ENCODE measurements at regions not wholly inside any gene's neighbourhood (a gene's known extent, or its start where the extent isn't known, plus 50 kb on each side); places are given as distances from the start of the nearest gene placed in this dataset.

GRCh38 chr2:3102081-3102921, 275.3 kb downstream of the EIPR1 start:
- no peak overlapping the region for H2AFZ ChIP-seq (ENCODE audit: low read length)
- H3K23me2 ChIP-seq (ENCODE audit: low read depth, low read length) = no peaks in the 10 kb centered on the region
- no peak overlapping the region for H2AK5ac ChIP-seq (ENCODE audit: low read depth, low read length)
- FAIRE-seq = no peak
- no peak overlapping the region for H3K9ac ChIP-seq (replicated peaks in 1 of 4; ENCODE audit: extremely low read depth in 1 of 4, low read depth in 3 of 4, low read length in 3 of 4)
- no peaks in the 10 kb centered on the region for H3K79me2 ChIP-seq (ENCODE audit: control insufficient read depth in 1 of 2, insufficient read depth in 2 of 2, low read length in 2 of 2)
- H4K20me1 ChIP-seq (replicated peaks in 1 of 2; ENCODE audit: control insufficient read depth in 1 of 2, insufficient read depth in 2 of 2, low read length in 2 of 2) = no peaks in the 10 kb centered on the region
- POLR2A ChIA-PET (ENCODE audit: partially characterized antibody) = no interaction called here
- H3K9me3 ChIP-seq (ENCODE audit: insufficient read depth in 2 of 2, low read depth in 1 of 2, low read length in 1 of 2) = no peaks in the 10 kb centered on the region
- WGBS, 2 experiments (ENCODE audit: extremely low coverage in 1 of 2, insufficient coverage in 1 of 2, insufficient read length in 1 of 2, insufficient replicate concordance in 2 of 2, low coverage in 1 of 2, low lambda C conversion rate in 2 of 2, missing lambda C conversion rate in 1 of 2) = 96% methylated on average over 30 of the region's 30 CpGs; no CpG with 5 or more reads in 1 of the 2 experiments
- H4K91ac ChIP-seq (replicated peaks; ENCODE audit: insufficient read length, low read length) = no peak overlapping the region
- no peaks in the 10 kb centered on the region for H3K79me1 ChIP-seq (ENCODE audit: low read depth, low read length)
- H2BK5ac ChIP-seq (ENCODE audit: low read depth, low read length) = no peak overlapping the region
- 0 out of 2 replicates have a peak overlapping the region, but pooled peaks have one; percentile 3 for H2BK12ac ChIP-seq (ENCODE audit: low read depth, low read length)
- no peak overlapping the region for H3K56ac ChIP-seq (replicated peaks; ENCODE audit: insufficient read length, low read depth, low read length)
- CTCF ChIA-PET (ENCODE audit: partially characterized antibody) = interaction anchor here (0.5 to 1.0 kb wide), 2 partner anchors 67 to 75 kb away, joined by 3 to 4 read pairs; no protein-coding TSS in a partner anchor
- no peaks in the 10 kb centered on the region for H3K36me3 ChIP-seq (ENCODE audit: control insufficient read depth in 2 of 4, insufficient read depth in 4 of 4, low read length in 3 of 4)
- H2BK20ac ChIP-seq (ENCODE audit: low read length) = no peak overlapping the region
- H3K4me2 ChIP-seq (ENCODE audit: insufficient read depth in 1 of 2, low read depth in 2 of 2, low read length in 2 of 2) = no peak overlapping the region
- H4K8ac ChIP-seq (ENCODE audit: extremely low read depth, insufficient read depth, low read length) = peak overlapping the region; percentile 79
- H3K4ac ChIP-seq (replicated peaks; ENCODE audit: insufficient read length, low read depth, low read length) = no peak overlapping the region
- TF ChIP-seq SAP30 (IDR thresholded peaks at IDR 0.05; ENCODE audit: insufficient read depth, insufficient replicate concordance, low read length) (no peak), CEBPB (IDR thresholded peaks at IDR 0.05; ENCODE audit: low read depth, low read length) (no peak), BCL11A (IDR thresholded peaks at IDR 0.05; ENCODE audit: low read depth in 2 of 2, low read length in 2 of 2) (no peak), EGR1 (IDR thresholded peaks at IDR 0.05; ENCODE audit: borderline replicate concordance, low read depth, low read length) (no peak), GABPA (IDR thresholded peaks at IDR 0.05; ENCODE audit: borderline replicate concordance, insufficient read depth, low read length) (no peak), RNF2 (IDR thresholded peaks at IDR 0.05; ENCODE audit: borderline replicate concordance, low read depth, low read length, missing control alignments, poor library complexity, severe bottlenecking) (no peak), BACH1 (IDR thresholded peaks at IDR 0.05; ENCODE audit: low read length) (no peak)
- H3K18ac ChIP-seq (ENCODE audit: extremely low read depth, low read length) = no peak overlapping the region
- H2BK120ac ChIP-seq (replicated peaks; ENCODE audit: low read depth, low read length) = no peak overlapping the region
- H2BK15ac ChIP-seq (ENCODE audit: low read length) = no peak overlapping the region
- no peak for DNase-seq (ENCODE audit: low read depth in 1 of 2, low spot score in 2 of 2)
- no peak overlapping the region for H3K4me3 ChIP-seq (ENCODE audit: extremely low read depth in 1 of 4, insufficient read depth in 2 of 4, low read depth in 3 of 4, low read length in 4 of 4)
- no peak overlapping the region for H3K14ac ChIP-seq (ENCODE audit: insufficient read length)
- H3K4me1 ChIP-seq (replicated peaks in 1 of 4; ENCODE audit: control insufficient read depth in 3 of 4, insufficient read depth in 4 of 4, low read length in 3 of 4) = peaks cover 0 to 4% (median 2%) of the 10 kb centered on the region in 4 experiments; a peak in 2 of 7 replicates
- H3K27me3 ChIP-seq (replicated peaks in 1 of 4; ENCODE audit: control insufficient read depth in 3 of 4, extremely low read depth in 1 of 4, insufficient read depth in 3 of 4, low read length in 3 of 4) = no peaks in the 10 kb centered on the region
- no peak overlapping the region for H3K23ac ChIP-seq (ENCODE audit: insufficient read length)
- H4K5ac ChIP-seq (ENCODE audit: insufficient read length, low read depth, low read length) = no peak overlapping the region
- H3K27ac ChIP-seq (ENCODE audit: low read depth, low read length) = no peak overlapping the region

All from H1 (cell line).